Heart left ventricle (tissue), 13 donors: ENCODE measurements at regions not wholly inside any gene's neighbourhood (a gene's known extent, or its start where the extent isn't known, plus 50 kb on each side); places are given as distances from the start of the nearest gene placed in this dataset.

Experiments used
- POLR2A ChIP-seq, 2 donors: fragments of 450-650 bp; IDR thresholded peaks; one replicate each; pipeline ENCODE4 v1.6.1; 2017; ENCODE audit warnings: antibody characterized with exemption in 2 of 2, mild to moderate bottlenecking in 2 of 2, moderate library complexity in 2 of 2
- TF ChIP-seq, protein P1 (sequence below), 12 donors: fragments of 200-600 bp; sonication (generic) in 4 of 12; IDR thresholded peaks; one replicate each; pipeline versions ENCODE4 v1.5.0 to v1.8.0; 2018 to 2022; ENCODE audit warnings: antibody characterized with exemption in 12 of 12, mild to moderate bottlenecking in 5 of 12
- donor health status: ischemic (EF 13 %, LVEDD 7.1; RV severe dilation, severe dysfunction).
- donor health status: DM: no; HTN: yes; CAD: no.
- donor health status: DM: no; HTN: no; CAD: no.
- donor health status: ischemic (EF 25% LVEDD 6.9; RV normal size, moderate dysfunction).
- donor health status: ischemic (EF 25% LVEDD 5.7; RV mildly dilated, moderate dysfunction).
- donor health status: ischemic (EF 35%, LVEDD 5.7; RV mildly dilated, moderate dysfunction).
- donor health status: nonischemic (EF 11% LVEDD 7.7; RV severe dilation, severe dysfunction).
- donor health status: DM: yes; HTN: yes; CAD: no.
- donor health status: PGD.
- donor health status: ischemic (EF 29% LVEDD 5.4; RV normal size, mild dysfunction).
- donor health status: nonischemic (EF 23%, LVEDD 6.1; RV moderate dilation, normal function).

GRCh38 chr10:105352281-105352680 lies 711.2 kb downstream of the SORCS3 start:
- TF ChIP-seq, protein P1, sequence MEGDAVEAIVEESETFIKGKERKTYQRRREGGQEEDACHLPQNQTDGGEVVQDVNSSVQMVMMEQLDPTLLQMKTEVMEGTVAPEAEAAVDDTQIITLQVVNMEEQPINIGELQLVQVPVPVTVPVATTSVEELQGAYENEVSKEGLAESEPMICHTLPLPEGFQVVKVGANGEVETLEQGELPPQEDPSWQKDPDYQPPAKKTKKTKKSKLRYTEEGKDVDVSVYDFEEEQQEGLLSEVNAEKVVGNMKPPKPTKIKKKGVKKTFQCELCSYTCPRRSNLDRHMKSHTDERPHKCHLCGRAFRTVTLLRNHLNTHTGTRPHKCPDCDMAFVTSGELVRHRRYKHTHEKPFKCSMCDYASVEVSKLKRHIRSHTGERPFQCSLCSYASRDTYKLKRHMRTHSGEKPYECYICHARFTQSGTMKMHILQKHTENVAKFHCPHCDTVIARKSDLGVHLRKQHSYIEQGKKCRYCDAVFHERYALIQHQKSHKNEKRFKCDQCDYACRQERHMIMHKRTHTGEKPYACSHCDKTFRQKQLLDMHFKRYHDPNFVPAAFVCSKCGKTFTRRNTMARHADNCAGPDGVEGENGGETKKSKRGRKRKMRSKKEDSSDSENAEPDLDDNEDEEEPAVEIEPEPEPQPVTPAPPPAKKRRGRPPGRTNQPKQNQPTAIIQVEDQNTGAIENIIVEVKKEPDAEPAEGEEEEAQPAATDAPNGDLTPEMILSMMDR (IDR thresholded peaks at IDR 0.05) = no peak
- no peak for TF ChIP-seq POLR2A (IDR thresholded peaks at IDR 0.05)
